ENCODE measurements at regions not wholly inside any gene's neighbourhood (a gene's known extent, or its start where the extent isn't known, plus 50 kb on each side); places are given as distances from the start of the nearest gene placed in this dataset.

DNA sequence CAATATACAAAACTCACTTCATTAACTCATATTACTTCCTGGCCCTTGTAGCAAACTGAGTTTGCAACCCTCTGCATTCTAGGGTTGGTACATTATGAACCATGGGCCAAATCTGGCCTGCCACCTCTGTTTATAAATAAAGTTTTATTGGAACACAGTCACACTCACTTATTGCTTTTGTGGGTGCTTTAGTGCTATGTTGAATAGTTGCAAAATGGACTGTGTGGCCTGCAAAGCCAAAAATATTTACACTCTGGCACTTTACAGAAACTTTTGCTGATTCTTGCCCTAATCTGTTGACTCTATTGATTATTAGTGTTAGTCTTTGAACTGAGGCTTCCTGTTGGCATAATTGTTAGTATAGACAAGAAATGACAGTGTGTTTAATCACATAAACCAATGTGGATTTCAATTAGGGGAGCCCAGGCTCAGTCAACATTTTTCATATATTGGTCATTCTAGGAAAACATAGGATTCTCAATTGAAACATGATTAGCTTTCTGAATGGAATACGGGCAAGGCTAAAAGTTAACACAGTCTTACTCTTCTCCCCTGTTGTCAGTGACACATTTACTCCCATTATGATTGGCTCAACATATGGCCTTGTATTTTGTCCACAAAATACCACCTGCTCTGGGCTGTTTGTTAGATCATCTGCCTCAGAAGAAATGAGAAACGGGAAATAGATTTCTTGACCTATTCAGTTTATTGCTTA is 241.9 kb upstream of the ZFP64 start:
- Mint-ChIP-seq H3K27ac (no peak overlapping the region), H3K9me3 (peaks cover 2% of the 10 kb centered on the region), H3K36me3 (no peaks in the 10 kb centered on the region), H3K27me3 (ENCODE audit: insufficient read depth, low read depth) (peaks cover 5% of the 10 kb centered on the region), H3K4me1 (no peaks in the 10 kb centered on the region), H3K4me3 (no peak overlapping the region)
- H3K9me3 ChIP-seq (ENCODE audit: low read depth): no peaks in the 10 kb centered on the region
- no peak for DNase-seq (ENCODE audit: low spot score)
- H3K36me3 ChIP-seq: no peaks in the 10 kb centered on the region
- H3K9ac ChIP-seq: no peak overlapping the region
- no peak overlapping the region for H3K4me3 ChIP-seq
- no peak overlapping the region for H3K4me2 ChIP-seq
- no peaks in the 10 kb centered on the region for H4K20me1 ChIP-seq (ENCODE audit: low read depth)
- H3K4me1 ChIP-seq: no peaks in the 10 kb centered on the region
- no peaks in the 10 kb centered on the region for H3K79me2 ChIP-seq (ENCODE audit: low read depth)
- no peaks in the 10 kb centered on the region for H3F3A ChIP-seq (ENCODE audit: low read depth)
- no peak overlapping the region for H2AFZ ChIP-seq (replicated peaks)
- no peak overlapping the region for H3K27ac ChIP-seq
- no peak for TF ChIP-seq EZH2 (IDR thresholded peaks at IDR 0.05)
- TF ChIP-seq, protein P1, sequence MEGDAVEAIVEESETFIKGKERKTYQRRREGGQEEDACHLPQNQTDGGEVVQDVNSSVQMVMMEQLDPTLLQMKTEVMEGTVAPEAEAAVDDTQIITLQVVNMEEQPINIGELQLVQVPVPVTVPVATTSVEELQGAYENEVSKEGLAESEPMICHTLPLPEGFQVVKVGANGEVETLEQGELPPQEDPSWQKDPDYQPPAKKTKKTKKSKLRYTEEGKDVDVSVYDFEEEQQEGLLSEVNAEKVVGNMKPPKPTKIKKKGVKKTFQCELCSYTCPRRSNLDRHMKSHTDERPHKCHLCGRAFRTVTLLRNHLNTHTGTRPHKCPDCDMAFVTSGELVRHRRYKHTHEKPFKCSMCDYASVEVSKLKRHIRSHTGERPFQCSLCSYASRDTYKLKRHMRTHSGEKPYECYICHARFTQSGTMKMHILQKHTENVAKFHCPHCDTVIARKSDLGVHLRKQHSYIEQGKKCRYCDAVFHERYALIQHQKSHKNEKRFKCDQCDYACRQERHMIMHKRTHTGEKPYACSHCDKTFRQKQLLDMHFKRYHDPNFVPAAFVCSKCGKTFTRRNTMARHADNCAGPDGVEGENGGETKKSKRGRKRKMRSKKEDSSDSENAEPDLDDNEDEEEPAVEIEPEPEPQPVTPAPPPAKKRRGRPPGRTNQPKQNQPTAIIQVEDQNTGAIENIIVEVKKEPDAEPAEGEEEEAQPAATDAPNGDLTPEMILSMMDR (IDR thresholded peaks at IDR 0.05): no peak
- no peak for TF ChIP-seq EZH2phosphoT487 (IDR thresholded peaks at IDR 0.05)
- H3K27me3 ChIP-seq: no peaks in the 10 kb centered on the region

DNA sequence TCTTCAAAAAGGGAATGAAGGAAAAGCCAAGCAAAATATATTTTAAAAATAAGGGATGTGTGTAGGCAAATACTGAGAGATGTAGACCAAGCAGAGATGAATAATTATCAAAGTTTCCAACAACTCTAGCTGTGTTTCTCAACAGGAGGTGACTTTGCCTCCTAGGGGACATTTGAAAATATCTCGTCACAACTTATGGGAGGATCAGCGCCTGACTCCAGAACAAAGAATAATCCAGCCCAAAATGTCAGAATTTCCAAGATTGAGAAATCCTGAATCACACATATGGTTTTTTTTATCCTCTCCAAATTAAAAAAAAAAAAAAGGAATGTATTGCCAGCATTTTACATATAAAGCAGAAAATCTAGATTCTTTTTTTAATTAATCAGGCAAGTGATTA is 241.2 kb upstream of the ZFP64 start:
- Mint-ChIP-seq H3K27me3 (ENCODE audit: insufficient read depth, low read depth) (peaks cover 5% of the 10 kb centered on the region), H3K27ac (no peak overlapping the region), H3K9me3 (peaks cover 2% of the 10 kb centered on the region), H3K36me3 (no peaks in the 10 kb centered on the region), H3K4me1 (no peaks in the 10 kb centered on the region), H3K4me3 (no peak overlapping the region)
- no peaks in the 10 kb centered on the region for H3K27me3 ChIP-seq
- DNase-seq (ENCODE audit: low spot score): no peak
- no peaks in the 10 kb centered on the region for H3K79me2 ChIP-seq (ENCODE audit: low read depth)
- no peaks in the 10 kb centered on the region for H3K36me3 ChIP-seq
- TF ChIP-seq EZH2phosphoT487 (IDR thresholded peaks at IDR 0.05): no peak
- TF ChIP-seq EZH2 (IDR thresholded peaks at IDR 0.05): no peak
- TF ChIP-seq, protein P1 (IDR thresholded peaks at IDR 0.05): no peak
- no peak overlapping the region for H3K4me2 ChIP-seq
- H3K9me3 ChIP-seq (ENCODE audit: low read depth): no peaks in the 10 kb centered on the region
- H3K4me1 ChIP-seq: no peaks in the 10 kb centered on the region
- H3F3A ChIP-seq (ENCODE audit: low read depth): no peaks in the 10 kb centered on the region
- H3K9ac ChIP-seq: no peak overlapping the region
- H2AFZ ChIP-seq (replicated peaks): no peak overlapping the region
- no peak overlapping the region for H3K4me3 ChIP-seq
- H4K20me1 ChIP-seq (ENCODE audit: low read depth): no peaks in the 10 kb centered on the region
- no peak overlapping the region for H3K27ac ChIP-seq

DNA sequence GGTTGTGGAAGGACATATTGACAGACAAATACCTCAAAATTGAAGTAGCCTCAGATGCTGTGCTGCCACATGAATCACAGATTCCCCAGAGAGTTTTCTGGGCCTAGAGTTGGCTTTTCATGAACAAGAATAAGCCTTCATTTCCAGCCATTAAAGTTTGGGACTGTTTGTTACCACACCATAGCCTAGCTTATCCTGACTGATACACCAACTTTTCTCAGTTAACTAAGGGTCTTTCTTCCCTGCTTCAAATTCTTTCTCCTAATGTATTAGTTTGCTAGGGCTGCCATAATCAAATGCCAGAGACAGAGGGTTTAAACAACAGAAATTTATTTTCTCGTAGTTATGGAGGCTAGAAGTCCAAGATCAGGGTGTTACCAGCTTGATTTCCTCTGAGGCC is 237.4 kb upstream of the ZFP64 start:
- H3K4me2 ChIP-seq: no peak overlapping the region
- Mint-ChIP-seq H3K9me3 (peaks cover 4% of the 10 kb centered on the region), H3K36me3 (no peaks in the 10 kb centered on the region), H3K27ac (no peak overlapping the region), H3K27me3 (ENCODE audit: insufficient read depth, low read depth) (peaks cover 7% of the 10 kb centered on the region), H3K4me3 (no peak overlapping the region), H3K4me1 (no peaks in the 10 kb centered on the region)
- no peaks in the 10 kb centered on the region for H3K9me3 ChIP-seq (ENCODE audit: low read depth)
- H3K36me3 ChIP-seq: no peaks in the 10 kb centered on the region
- H3K9ac ChIP-seq: no peak overlapping the region
- TF ChIP-seq, protein P1 (IDR thresholded peaks at IDR 0.05): no peak
- TF ChIP-seq EZH2 (IDR thresholded peaks at IDR 0.05) (no peak), EZH2phosphoT487 (IDR thresholded peaks at IDR 0.05) (no peak)
- no peaks in the 10 kb centered on the region for H3F3A ChIP-seq (ENCODE audit: low read depth)
- no peaks in the 10 kb centered on the region for H3K4me1 ChIP-seq
- no peaks in the 10 kb centered on the region for H3K27me3 ChIP-seq
- no peak for DNase-seq (ENCODE audit: low spot score)
- no peak overlapping the region for H3K4me3 ChIP-seq
- no peaks in the 10 kb centered on the region for H4K20me1 ChIP-seq (ENCODE audit: low read depth)
- no peak overlapping the region for H3K27ac ChIP-seq
- H2AFZ ChIP-seq (replicated peaks): no peak overlapping the region
- H3K79me2 ChIP-seq (ENCODE audit: low read depth): no peaks in the 10 kb centered on the region
